CD14-positive monocyte (primary cell): ENCODE measurements at regions not wholly inside any gene's neighbourhood (a gene's known extent, or its start where the extent isn't known, plus 50 kb on each side); places are given as distances from the start of the nearest gene placed in this dataset.
"Not testable (repeated sequence)": the region's sequence is repeated elsewhere in the genome, so short reads cannot be mapped to it uniquely, and the experiment has no call there.

Source experiments
- DNase-seq, 3 donors: peaks; one replicate each; pipeline ENCODE4 v3.0.0-alpha.2; 2011 to 2022
- H2AFZ ChIP-seq: 2 replicates; pipeline ENCODE4 v1.6.0; 2012; ENCODE audit warnings: mild to moderate bottlenecking, low read depth, low read length, inconsistent platforms; ENCODE audit not compliant: insufficient read depth, poor library complexity, severe bottlenecking
- H3K27ac ChIP-seq, 2 donors: 1 replicate in 1 of 2; 2 replicates in 1 of 2; pipeline ENCODE4 v1.5.1; 2012 to 2013; ENCODE audit warnings: low read length in 2 of 2, control low read depth in 1 of 2, inconsistent platforms in 1 of 2, low read depth in 1 of 2, mild to moderate bottlenecking in 1 of 2
- H3K27me3 ChIP-seq, 2 donors: one replicate each; pipeline versions ENCODE4 v1.6.0 to v1.6.1; 2011 to 2013; ENCODE audit warnings: low read length in 2 of 2; ENCODE audit not compliant: control insufficient read depth in 2 of 2, insufficient read depth in 2 of 2
- H3K36me3 ChIP-seq, 2 donors: replicated peaks in 1 of 2; 1 replicate in 1 of 2; 2 replicates in 1 of 2; pipeline versions ENCODE4 v1.5.1 to v1.6.1; 2012 to 2013; ENCODE audit warnings: low read length in 2 of 2, control low read depth in 1 of 2, inconsistent platforms in 1 of 2, mild to moderate bottlenecking in 1 of 2; ENCODE audit not compliant: insufficient read depth in 2 of 2, control insufficient read depth in 1 of 2
- H3K4me1 ChIP-seq, 2 donors: 1 replicate in 1 of 2; 2 replicates in 1 of 2; pipeline versions ENCODE4 v1.5.1 to v1.6.1; 2012 to 2013; ENCODE audit warnings: low read length in 2 of 2, control low read depth in 1 of 2, inconsistent platforms in 1 of 2, mild to moderate bottlenecking in 1 of 2, moderate library complexity in 1 of 2; ENCODE audit not compliant: insufficient read depth in 2 of 2, control insufficient read depth in 1 of 2
- H3K4me2 ChIP-seq: replicated peaks from 2 replicates; pipeline ENCODE3; 2012; ENCODE audit warnings: low read length, moderate library complexity, mild to moderate bottlenecking; ENCODE audit not compliant: poor library complexity, severe bottlenecking; ENCODE audit errors: extremely low read depth
- H3K4me3 ChIP-seq, 3 experiments: fragments of 200-600 bp in 1 of 3; sonication (generic) in 1 of 3; replicated peaks in 1 of 3; 1 replicate in 2 of 3; 2 replicates in 1 of 3; pipeline ENCODE4 v1.5.1; 2011 to 2013; ENCODE audit warnings: low read length in 3 of 3, mild to moderate bottlenecking in 3 of 3, control low read depth in 2 of 3, low read depth in 2 of 3, inconsistent platforms in 1 of 3, moderate library complexity in 1 of 3
- H3K79me2 ChIP-seq: 2 replicates; pipeline ENCODE4 v1.6.0; 2012; ENCODE audit warnings: mild to moderate bottlenecking, control low read depth, inconsistent platforms, low read length, moderate library complexity; ENCODE audit not compliant: insufficient read depth
- H3K9ac ChIP-seq: 2 replicates; pipeline ENCODE4 v1.6.0; 2017; ENCODE audit warnings: low read length, mild to moderate bottlenecking; ENCODE audit not compliant: insufficient read depth, poor library complexity, severe bottlenecking
- H3K9me3 ChIP-seq, 2 donors: replicated peaks in 1 of 2; 1 replicate in 1 of 2; 2 replicates in 1 of 2; pipeline versions ENCODE4 v1.5.1 to v1.6.1; 2012 to 2013; ENCODE audit warnings: low read length in 2 of 2, control low read depth in 1 of 2; ENCODE audit not compliant: control insufficient read depth in 1 of 2, insufficient read depth in 1 of 2
- H4K20me1 ChIP-seq: 2 replicates; pipeline ENCODE4 v1.6.0; 2012; ENCODE audit warnings: mild to moderate bottlenecking, low read length, control low read depth, moderate library complexity; ENCODE audit not compliant: insufficient read depth
- H3K27ac Mint-ChIP-seq, 7 donors: one replicate each; pipeline ENCODE4 v1.8.0; 2020; ENCODE audit warnings: mild to moderate bottlenecking in 7 of 7, mixed read lengths in 7 of 7, moderate library complexity in 6 of 7, inconsistent platforms in 2 of 7
- H3K27me3 Mint-ChIP-seq, 3 donors: one replicate each; pipeline ENCODE4 v1.8.0; 2021 to 2022; ENCODE audit warnings: low read depth in 3 of 3, mild to moderate bottlenecking in 3 of 3, mixed read lengths in 3 of 3, moderate library complexity in 3 of 3, inconsistent platforms in 1 of 3
- H3K36me3 Mint-ChIP-seq, 2 donors: one replicate each; pipeline ENCODE4 v1.8.0; 2020; ENCODE audit warnings: mixed read lengths in 2 of 2, inconsistent platforms in 1 of 2, mild to moderate bottlenecking in 1 of 2
- H3K4me1 Mint-ChIP-seq: one replicate; pipeline ENCODE4 v1.8.0; 2020; ENCODE audit warnings: mild to moderate bottlenecking, mixed read lengths
- H3K4me3 Mint-ChIP-seq, 2 donors: one replicate each; pipeline ENCODE4 v1.8.0; 2020; ENCODE audit warnings: mild to moderate bottlenecking in 2 of 2, mixed read lengths in 2 of 2, moderate library complexity in 1 of 2
- H3K9me3 Mint-ChIP-seq, 7 donors: one replicate each; pipeline ENCODE4 v1.8.0; 2020 to 2022; ENCODE audit warnings: mixed read lengths in 7 of 7, mild to moderate bottlenecking in 6 of 7, moderate library complexity in 6 of 7, inconsistent platforms in 2 of 7
- WGBS: methylation state at CpG from one replicate; pipeline ENCODE4 v1.1.5; 2013; ENCODE audit warnings: missing lambda C conversion rate; ENCODE audit not compliant: insufficient coverage; 5-methylcytosine and 5-hydroxymethylcytosine counted together
- intact Hi-C, 2 donors: fragments of 100-400 bp; cut with micrococcal nuclease; formaldehyde crosslinking; loops; one replicate each; pipeline versions ENCODE4 v1.15.0 to v1.15.1; 2023

- H3K4me1 ChIP-seq, H3K36me3 Mint-ChIP-seq, H3K27me3 Mint-ChIP-seq, intact Hi-C loops, H3K9me3 Mint-ChIP-seq, H3K9me3 ChIP-seq, H2AFZ ChIP-seq, H3K27me3 ChIP-seq, H3K4me3 ChIP-seq, H3K27ac Mint-ChIP-seq, DNase-seq, H3K27ac ChIP-seq, H3K9ac ChIP-seq, H3K79me2 ChIP-seq, H3K36me3 ChIP-seq, H3K4me1 Mint-ChIP-seq, H4K20me1 ChIP-seq, H3K4me3 Mint-ChIP-seq, H3K4me2 ChIP-seq: not testable (repeated sequence)
- no CpG with 5 or more reads among the region's 25 CpGs for WGBS
These were observed 93.8 kb upstream of the NBPF11 start for GRCh38 chr1:148245843-148246242.

GRCh38 chr1:148245443-148245842 is 93.4 kb upstream of the NBPF11 start:
- WGBS, result no CpG with 5 or more reads among the region's 6 CpGs
- H4K20me1 ChIP-seq, H3K27ac Mint-ChIP-seq, H3K9ac ChIP-seq, H3K36me3 Mint-ChIP-seq, H3K4me1 ChIP-seq, H3K27me3 Mint-ChIP-seq, H3K79me2 ChIP-seq, H3K27ac ChIP-seq, H3K4me2 ChIP-seq, H3K36me3 ChIP-seq, DNase-seq, H3K9me3 Mint-ChIP-seq, H3K4me3 ChIP-seq, H3K27me3 ChIP-seq, intact Hi-C loops, H3K4me3 Mint-ChIP-seq, H3K4me1 Mint-ChIP-seq, H3K9me3 ChIP-seq, H2AFZ ChIP-seq: not testable (repeated sequence)

GRCh38 chr1:148233250-148233649 is 81.2 kb upstream of the NBPF11 start:
- H3K4me3 ChIP-seq, H3K9me3 Mint-ChIP-seq, H3K4me3 Mint-ChIP-seq, H3K27me3 Mint-ChIP-seq, H3K4me1 ChIP-seq, H3K27ac Mint-ChIP-seq, H3K36me3 Mint-ChIP-seq, H3K4me2 ChIP-seq, H3K4me1 Mint-ChIP-seq, H2AFZ ChIP-seq, H3K27ac ChIP-seq, H3K27me3 ChIP-seq, H4K20me1 ChIP-seq, intact Hi-C loops, H3K9ac ChIP-seq, H3K36me3 ChIP-seq, H3K9me3 ChIP-seq, DNase-seq, H3K79me2 ChIP-seq: not testable (repeated sequence)
- no CpG with 5 or more reads among the region's 8 CpGs for WGBS

GRCh38 chr1:148228846-148229245 is 76.8 kb upstream of the NBPF11 start:
- H3K9me3 ChIP-seq, H3K9ac ChIP-seq, DNase-seq, H3K4me2 ChIP-seq, H3K27me3 Mint-ChIP-seq, H3K27ac Mint-ChIP-seq, H3K36me3 Mint-ChIP-seq, intact Hi-C loops, H3K36me3 ChIP-seq, H3K4me1 ChIP-seq, H3K4me3 ChIP-seq, H3K4me1 Mint-ChIP-seq, H2AFZ ChIP-seq, H3K4me3 Mint-ChIP-seq, H3K79me2 ChIP-seq, H3K27ac ChIP-seq, H3K9me3 Mint-ChIP-seq, H4K20me1 ChIP-seq, H3K27me3 ChIP-seq: not testable (repeated sequence)
- no CpG with 5 or more reads among the region's 5 CpGs for WGBS
